GM19240 (cell line): ENCODE measurements at regions not wholly inside any gene's neighbourhood (a gene's known extent, or its start where the extent isn't known, plus 50 kb on each side); places are given as distances from the start of the nearest gene placed in this dataset.
"Not testable (repeated sequence)": the region's sequence is repeated elsewhere in the genome, so short reads cannot be mapped to it uniquely, and the experiment has no call there.

ENCODE experiments used
- DNase-seq: peaks from one replicate; pipeline ENCODE4 v3.0.0; 2011; ENCODE audit warnings: low spot score; ENCODE audit not compliant: insufficient read length

DNA sequence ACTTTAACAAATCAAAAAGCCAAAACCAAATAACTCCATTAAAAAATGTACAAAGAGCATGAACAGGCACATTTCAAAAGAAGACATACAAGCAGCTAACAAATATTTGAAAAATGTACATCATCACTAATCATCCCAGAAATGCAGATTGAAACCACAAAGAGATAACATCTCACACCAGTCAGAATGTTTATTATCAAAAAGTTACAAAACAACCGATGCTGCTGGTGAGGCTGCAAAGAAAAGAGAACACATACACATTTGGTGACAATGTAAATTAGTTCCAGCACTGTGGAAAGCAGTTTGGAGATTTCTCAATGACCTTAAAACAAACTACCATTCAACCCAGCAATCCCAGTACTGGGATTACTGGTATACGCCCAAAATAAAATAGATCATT lies 756.0 kb upstream of the PCDH20 start:
- DNase-seq: no peak

DNA sequence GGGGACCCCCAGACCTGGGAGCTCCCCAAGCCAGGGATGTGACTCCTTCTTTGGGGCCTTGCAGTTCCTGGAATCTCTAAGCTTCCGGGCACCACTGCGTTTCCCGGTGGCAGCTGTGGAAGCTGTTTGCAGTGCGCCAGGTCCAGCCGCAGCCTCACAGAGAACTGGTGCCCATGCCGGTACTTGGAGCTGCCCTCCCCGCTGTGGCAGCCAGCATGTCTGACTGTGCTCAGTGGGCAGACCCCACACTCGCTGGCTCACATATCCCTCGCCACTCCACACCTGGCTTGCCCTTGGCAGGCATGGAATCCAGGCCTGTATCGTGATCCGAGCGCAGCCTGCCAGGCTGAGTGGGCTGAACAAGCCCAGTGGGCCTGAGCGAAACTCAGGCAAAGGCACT lies 753.2 kb upstream of the PCDH20 start:
- no peak for DNase-seq

DNA sequence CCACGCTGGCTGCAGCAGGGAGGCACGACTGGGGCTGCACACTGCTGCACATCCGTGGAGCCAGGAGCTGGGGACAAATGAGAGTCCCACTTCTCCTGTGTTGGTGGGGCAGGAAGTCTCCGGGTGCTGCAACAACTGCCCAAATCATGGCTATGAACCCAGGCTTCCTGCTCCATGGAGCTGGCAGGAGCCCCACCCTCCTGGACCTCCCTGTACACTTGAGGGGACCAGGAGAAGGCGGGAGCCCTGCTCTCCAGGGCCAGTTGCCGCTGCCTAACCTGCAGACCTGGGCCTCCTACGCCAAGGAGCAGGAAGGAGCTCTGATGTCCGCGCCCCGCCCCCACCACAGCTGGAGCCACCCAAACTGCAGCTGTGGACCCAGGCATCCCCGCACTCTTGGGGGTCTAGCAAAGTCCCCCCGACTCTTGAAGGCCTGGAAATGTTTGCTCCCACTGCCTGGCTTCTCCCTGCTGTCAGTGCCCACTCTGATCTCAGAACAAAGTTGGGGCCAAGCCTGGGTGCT lies 752.1 kb upstream of the PCDH20 start:
- DNase-seq: no peak

DNA sequence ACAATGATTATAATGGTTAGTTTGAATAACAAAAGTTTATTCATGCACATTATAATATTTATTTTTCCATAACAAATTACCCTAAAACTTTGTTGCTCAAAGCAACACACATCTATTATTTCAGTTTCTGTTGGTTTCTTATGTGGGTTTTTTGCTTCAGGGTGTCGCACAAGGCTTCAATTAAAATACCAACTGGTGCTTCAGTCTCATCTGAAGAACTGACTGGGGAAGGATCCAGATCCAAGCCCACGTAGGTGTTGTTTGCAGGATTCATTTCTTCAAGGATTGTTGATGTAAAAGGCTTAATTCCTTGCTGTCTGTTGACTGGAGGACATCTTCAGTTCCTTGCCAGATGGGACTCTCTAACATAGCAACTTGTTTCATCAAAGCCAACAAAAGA lies 747.2 kb upstream of the PCDH20 start:
- no peak for DNase-seq

DNA sequence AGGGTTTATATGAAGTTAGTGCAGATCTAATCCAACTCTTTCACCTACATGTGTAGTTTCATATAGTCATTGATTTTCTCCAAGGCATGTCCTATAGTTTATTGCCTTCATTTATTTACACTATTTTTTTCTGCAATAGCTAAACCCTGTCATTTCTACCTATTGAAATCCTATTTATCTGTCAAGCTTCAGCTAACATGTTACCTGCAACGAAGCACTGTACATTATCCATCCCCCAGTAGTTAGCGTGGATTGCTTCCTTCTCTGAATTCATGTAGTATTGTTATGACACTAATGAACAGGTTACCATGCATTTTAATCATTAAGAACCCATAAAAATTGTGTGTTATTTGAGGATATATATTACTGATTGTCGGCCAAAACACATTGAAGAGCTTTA lies 742.9 kb upstream of the PCDH20 start:
- DNase-seq: no peak

DNA sequence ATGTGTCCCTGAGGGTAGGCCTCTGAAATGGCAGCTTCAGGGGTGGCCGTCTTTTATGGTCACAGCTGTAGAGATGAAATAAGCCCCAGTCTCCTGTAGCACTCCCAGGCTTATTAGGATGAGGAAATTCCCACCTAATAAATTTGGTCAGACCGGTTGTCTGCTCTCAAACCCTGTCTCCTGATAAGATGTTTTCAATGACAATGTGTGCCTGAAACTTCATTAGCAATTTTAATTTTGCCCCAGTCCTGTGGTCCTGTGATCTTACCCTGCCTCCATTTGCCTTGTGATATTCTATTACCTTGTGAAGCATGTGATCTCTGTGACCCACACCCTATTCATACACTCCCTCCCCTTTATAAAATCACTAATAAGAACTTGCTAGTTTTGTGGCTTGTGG lies 736.1 kb upstream of the PCDH20 start:
- not testable (repeated sequence) for DNase-seq

DNA sequence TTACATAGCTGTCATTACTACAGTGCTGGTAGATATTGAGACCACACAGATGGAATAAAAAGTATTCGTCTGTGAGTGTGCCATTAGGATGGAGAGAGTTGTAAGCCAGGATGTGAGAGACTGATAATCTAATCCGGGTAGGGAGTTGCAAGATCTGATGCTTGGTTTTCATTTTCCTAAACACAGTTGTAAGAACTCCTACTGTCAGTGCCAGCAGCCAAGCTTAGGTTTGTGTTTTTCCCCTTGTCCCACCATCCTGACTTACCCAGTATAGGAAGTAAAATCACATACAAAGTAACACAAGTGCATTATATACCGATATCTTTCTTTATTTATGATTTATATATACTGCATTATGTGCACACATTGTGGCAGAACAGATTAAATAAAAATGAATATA lies 726.4 kb upstream of the PCDH20 start:
- DNase-seq: no peak

DNA sequence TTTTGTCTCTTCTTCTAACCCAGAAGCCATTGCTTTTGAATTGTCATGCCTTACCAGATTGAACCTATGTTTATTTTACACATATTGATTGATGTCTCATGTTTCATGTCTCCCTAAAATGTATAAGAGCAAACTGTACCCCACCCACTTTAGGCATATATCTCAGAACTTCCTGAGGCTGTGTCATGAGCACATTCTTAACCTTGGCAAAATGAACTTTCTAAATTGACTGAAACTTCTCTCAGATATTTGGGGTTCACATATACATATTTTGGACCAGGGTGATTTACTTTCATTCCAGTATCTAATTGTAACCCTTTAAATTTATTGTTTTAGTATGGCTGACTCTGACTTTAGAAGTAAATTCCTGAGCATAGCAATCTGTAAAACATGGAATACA lies 723.9 kb upstream of the PCDH20 start:
- DNase-seq: no peak

DNA sequence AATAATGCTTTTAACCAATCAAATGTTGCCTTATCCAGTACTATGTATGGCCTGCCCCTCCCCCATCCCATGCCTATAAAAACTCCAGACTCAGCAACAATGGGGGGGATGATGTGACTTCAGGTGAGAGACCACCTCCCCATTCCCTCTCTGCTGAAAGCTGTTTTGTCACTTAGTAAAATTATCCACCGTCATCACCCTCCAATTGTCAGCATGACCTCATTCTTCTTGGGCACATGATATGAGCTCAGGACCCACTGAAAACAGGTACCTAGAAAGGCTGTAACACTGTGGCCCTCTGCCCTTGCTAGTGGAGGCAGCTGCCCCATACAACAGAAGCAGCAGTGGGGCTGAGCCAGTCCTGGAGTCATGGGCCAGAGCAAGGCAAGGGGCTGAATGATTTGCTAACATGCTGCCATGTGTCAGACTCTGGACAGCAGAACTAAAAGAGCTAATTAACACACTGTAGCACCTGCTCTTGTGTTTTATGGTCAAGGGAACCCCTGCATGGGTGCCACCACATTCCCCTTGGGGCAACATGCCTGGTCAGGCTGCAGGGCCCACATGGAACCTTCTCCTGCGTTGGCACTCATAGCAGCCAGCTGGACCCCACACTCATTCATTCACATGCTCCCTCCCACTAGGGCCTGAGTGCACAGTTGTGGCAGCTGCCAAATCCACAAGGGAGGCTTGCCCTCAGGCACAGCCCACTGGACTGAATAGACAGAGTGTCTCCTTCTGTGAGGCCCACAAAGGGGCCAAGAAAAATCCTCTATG lies 722.2 kb upstream of the PCDH20 start:
- no peak for DNase-seq

DNA sequence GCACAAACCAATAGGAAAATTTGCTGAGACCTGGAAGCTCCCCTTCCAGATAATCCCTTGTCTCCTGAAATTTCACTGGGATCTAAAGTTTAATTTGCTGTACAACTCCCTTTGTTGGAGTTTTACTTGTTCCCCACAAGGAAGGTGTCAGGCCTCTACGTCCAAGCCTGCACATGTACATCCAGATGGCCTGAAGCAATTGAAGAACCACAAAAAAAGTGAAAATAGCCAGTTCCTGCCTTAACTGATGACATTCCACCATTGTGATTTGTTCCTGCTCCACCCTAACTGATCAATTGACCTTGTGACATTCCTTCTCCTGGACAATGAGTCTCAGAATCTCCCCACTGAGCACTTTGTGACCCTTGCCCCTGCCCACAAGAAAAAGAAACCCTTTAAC lies 716.0 kb upstream of the PCDH20 start:
- DNase-seq: no peak

DNA sequence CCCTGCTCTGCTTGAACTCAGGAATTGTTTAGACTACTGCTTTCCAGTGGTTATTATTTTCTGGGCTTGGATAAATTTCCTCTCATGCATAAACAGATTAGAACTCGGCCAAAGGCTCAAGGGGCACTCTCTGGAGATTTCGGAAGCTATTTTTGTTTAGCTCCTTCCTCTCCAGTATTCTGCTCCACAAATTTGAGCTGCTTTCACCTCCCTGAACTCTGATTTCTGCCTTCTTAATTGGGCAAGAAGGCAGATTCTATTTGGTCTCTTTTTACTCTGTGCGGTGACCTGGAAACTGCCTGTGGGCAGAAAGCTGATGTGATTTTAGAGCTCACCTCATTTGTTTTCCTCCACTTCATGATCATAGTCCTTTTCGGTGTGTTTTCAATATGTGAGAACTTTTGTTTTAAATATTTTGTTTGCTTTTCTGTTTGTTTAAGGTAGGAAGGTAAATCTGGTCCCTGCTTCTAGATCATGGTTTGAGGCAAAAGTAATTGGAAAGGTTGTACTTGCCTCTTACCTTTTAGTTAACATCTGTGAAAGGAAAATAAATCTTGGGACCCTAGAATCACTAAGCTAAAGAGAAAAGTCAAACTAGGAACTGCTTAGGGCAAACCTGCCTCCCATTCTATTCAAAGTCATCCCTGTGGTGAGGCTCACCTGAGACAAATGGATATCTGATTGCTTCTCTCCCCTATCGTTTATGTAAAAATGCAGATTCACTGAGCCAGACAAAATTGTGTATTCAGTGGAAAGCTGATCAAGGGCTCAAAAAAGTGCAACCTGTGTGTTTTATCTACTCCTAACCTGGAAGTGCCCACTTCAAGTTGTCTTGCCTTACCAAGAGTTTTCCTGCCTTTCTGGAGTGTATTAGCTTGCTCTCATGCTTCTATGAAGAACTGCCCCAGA lies 714.7 kb upstream of the PCDH20 start:
- no peak for DNase-seq

DNA sequence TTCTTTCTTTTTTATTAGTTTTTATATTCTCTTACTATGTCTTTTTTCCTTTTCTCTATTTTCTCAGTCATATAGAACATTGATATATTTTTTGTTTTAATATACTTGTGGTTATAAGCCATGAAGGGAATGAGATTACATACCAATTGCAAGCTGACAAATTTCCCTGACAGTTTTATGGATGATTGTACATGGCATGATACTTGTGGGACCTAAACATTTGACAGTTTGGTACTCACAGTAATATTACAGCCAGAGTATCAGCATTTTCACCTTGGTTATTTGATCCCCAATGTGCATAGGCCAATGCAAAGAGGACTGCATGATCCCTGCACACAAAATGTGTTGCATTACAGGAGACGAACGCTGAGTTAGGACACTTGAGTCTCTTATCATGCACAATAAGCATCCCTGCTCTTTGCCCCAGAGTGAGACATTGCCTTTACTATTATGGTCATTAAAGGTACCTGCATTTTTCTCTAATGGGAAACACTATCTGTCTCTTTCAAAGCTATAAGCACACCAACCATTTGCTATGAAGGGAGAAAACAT lies 713.4 kb upstream of the PCDH20 start:
- DNase-seq: no peak

DNA sequence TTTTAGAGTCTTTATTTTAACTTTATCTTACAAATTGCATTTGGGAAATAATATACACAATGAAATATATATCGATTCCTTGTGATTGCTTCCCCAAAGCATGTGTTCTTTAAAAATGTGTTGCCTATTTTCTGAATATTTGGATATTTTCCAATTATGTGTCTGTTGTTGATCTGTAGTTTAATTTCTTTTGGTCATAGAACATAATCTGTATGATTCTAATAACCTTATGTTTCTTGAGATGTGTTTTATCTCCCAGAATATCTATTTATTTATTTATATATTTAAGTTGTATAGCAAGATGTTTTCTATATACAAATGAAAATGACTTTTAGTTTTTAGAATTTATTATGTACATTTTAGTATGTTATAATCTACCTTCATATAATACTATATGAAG lies 710.8 kb upstream of the PCDH20 start:
- no peak for DNase-seq

DNA sequence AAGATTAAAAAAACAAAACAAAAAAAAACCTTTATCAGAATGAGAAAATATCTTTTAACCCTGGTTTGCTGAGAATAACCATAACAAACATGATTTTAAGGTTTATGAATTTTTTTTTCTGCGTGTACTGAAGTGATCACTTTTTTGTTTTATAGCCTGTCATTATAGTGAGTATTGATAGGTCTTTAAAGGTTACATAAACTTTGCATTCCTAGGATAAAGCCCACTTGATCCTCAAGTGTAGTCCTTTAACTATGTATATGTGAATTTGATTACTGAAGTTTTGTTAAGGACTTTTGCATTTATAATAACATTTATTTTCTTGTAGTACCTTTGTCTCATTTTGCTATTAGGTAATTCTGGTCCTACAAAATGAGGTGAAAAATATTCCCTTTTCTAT lies 709.8 kb upstream of the PCDH20 start:
- DNase-seq: no peak

DNA sequence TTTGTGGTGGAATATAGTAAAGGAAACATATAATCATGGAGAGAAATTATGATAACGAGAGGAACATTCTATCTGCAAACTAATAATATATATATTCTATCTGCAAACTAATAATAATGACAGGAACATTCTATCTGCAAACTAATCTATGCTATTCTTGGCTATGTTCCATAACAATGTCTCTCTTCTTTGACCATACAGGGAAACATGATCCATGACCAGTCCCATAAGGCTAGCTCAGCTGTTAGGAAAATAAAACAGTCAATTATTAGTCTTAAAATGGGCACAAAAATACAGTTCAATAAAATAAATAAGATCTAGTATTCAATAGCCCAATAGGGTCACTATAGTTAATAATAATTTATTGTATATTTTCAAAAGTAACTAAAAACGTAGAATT lies 707.8 kb upstream of the PCDH20 start:
- no peak for DNase-seq

DNA sequence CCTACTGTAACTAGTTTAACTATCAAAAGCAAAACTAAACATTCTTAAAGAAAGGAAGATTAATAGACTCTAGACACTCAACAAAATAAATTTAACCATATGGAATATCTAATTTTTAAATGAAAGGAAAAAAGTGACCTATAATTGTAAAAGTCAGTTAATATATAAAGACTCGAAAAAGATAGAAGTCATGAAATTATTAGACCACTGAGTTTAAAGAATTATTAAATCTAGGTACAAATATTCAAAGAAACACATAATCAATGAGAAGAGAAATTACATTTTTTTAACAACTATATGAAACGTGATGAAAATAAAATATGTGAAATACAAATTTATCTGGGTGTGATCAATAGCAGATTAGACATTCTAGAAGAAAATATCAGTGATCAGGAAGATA lies 706.8 kb upstream of the PCDH20 start:
- no peak for DNase-seq

DNA sequence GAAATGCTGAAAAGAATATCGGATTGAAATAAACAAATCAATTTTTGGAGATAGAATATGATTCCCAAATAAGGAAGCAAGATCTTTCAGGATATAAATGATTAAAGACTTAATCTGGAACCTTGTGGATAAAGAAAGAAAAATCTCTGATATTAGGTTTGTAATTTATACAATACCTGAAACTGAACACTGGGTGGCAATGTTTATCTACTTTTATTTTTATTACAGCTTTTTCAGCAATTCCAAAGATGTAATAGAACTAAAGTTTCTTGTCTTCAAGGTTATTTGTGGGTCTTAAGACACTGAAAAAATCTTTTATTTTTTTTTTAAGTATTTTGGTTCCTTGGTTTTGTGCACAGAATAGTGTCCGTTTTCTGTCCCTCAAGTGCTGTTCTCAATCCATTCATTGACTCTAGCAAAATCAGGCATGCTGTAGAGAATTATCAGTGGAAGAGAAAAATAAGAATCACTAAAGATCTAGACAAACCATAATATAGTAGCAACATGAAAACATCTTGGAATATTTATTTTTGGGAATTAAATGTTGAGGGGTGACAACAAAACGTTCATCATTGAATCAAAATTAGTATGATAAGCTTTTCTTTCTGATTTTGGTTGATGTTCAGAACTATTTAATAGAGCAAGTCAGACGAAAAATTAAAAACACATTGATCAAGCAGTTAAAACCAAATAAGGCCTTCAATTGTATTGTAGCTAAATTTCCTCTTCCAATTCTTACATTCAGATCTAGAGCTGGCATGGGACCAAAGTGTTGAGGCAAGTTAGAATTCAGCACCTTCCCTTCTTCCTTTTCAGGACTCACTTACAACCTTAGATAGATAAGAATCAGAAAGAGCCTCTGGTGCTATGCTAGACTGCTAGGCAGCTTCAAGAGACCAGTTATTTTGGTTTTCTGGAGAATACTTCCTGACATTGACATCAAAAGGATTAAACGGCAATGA lies 704.4 kb upstream of the PCDH20 start:
- DNase-seq: no peak

DNA sequence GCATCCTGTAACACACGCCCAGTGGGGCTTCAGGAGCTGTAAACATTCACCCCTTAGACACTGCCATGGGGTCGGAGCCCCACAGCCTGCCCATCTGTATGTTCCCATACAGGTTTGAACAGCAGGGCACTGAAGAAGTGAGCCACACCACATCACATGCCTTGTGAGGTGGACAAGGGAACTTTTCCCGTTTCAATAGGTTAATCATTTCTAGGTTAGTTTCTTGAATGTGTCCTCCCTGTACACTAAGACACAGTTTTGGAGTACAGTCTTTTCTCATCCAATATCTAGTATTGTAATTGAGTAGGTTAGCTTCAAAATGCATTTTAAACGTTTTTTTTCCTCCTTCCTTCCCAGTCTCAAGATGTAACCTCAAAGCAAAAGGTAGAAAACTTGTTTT lies 700.2 kb upstream of the PCDH20 start:
- no peak for DNase-seq

DNA sequence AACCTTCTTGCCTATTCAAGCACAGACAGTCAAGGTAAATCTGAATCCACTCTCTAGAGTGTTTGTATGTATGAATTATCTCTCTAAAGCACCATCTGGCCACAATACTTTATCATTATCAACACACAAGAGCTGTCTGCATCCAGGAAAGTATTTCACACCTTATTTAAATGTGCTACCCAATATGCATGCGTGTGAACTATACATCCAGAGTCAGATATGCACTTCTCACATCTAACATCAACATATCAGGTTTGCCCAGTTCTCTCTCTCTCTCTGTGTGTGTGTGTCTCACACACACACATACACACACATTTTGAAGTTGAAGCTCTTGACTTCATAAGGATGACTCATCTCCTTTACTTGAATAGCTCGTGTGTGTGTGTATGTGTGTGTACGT lies 697.5 kb upstream of the PCDH20 start:
- DNase-seq: no peak

DNA sequence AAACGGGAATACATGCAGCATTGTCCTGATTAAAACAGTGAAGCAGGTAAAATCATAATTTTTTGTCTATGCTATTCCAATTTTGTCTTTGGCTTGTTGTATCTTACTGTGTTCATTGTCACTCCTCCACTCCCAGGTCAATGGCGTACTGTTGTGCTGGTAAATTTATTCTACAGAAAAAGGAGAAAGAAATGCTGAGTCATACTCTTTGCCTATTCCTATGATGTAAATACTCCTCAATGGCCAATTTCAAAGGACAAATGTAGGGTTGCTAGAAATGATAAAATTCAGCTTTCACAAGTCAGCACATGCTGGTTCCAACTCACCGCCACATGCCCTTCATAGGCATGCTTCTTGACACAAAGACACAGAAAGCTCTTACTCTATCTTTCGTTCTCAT lies 694.4 kb upstream of the PCDH20 start:
- no peak for DNase-seq

DNA sequence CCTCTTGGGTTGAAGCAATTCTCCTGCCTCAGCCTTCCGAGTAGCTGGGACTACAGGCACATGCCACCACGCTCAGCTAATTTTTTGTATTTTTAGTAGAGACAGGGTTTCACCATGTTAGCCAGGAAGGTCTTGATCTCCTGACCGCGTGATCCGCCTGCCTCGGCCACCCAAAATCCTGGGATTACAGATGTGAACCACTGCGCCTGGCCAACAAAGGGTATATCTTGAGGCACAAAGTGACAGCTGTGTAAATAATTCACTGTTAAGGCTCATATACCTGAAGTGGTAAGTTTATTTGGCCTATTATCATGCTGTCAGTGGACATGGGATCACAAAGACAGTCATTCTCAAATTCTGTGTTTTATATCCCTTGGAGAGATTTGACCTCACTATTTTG lies 688.5 kb upstream of the PCDH20 start:
- not testable (repeated sequence) for DNase-seq
